ENCODE measurements at regions not wholly inside any gene's neighbourhood (a gene's known extent, or its start where the extent isn't known, plus 50 kb on each side); places are given as distances from the start of the nearest gene placed in this dataset.

- DNase-seq (ENCODE audit: low spot score): no peak
Observed at GRCh38 chr16:65793781-65794180, 572.7 kb upstream of the CDH5 start.

GRCh38 chr16:65790768-65791167, 575.7 kb upstream of the CDH5 start:
- no peak for DNase-seq (ENCODE audit: low spot score)

GRCh38 chr16:65789161-65789945, 577.1 kb upstream of the CDH5 start:
- DNase-seq (ENCODE audit: low spot score): no peak

- DNase-seq (ENCODE audit: low spot score): no peak
Observed at GRCh38 chr16:65788434-65789140, 577.9 kb upstream of the CDH5 start.

GRCh38 chr16:65787921-65788320, 578.6 kb upstream of the CDH5 start:
- DNase-seq (ENCODE audit: low spot score): no peak

- no peak for DNase-seq (ENCODE audit: low spot score)
Observed at GRCh38 chr16:65786916-65787315, 579.6 kb upstream of the CDH5 start.

GRCh38 chr16:65783709-65784474, 582.6 kb upstream of the CDH5 start:
- DNase-seq (ENCODE audit: low spot score): no peak

- no peak for DNase-seq (ENCODE audit: low spot score)
Observed at GRCh38 chr16:65782611-65783600, 583.6 kb upstream of the CDH5 start.

GRCh38 chr16:65781855-65782254, 584.6 kb upstream of the CDH5 start:
- no peak for DNase-seq (ENCODE audit: low spot score)

GRCh38 chr16:65781363-65781762, 585.1 kb upstream of the CDH5 start:
- no peak for DNase-seq (ENCODE audit: low spot score)

GRCh38 chr16:65779201-65779600, 587.3 kb upstream of the CDH5 start:
- no peak for DNase-seq (ENCODE audit: low spot score)

GRCh38 chr16:65776639-65777183, 589.8 kb upstream of the CDH5 start:
- DNase-seq (ENCODE audit: low spot score): no peak

- DNase-seq (ENCODE audit: low spot score): no peak
Observed at GRCh38 chr16:65775829-65776228, 590.7 kb upstream of the CDH5 start.

GRCh38 chr16:65774350-65774749, 592.1 kb upstream of the CDH5 start:
- DNase-seq (ENCODE audit: low spot score): no peak

GRCh38 chr16:65773301-65773874, 593.1 kb upstream of the CDH5 start:
- DNase-seq (ENCODE audit: low spot score): peak; percentile 34

GRCh38 chr16:65772134-65772732, 594.3 kb upstream of the CDH5 start:
- DNase-seq (ENCODE audit: low spot score): peak; percentile 52

GRCh38 chr16:65771707-65772106, 594.8 kb upstream of the CDH5 start:
- DNase-seq (ENCODE audit: low spot score): no peak

- no peak for DNase-seq (ENCODE audit: low spot score)
Observed at GRCh38 chr16:65770752-65771151, 595.7 kb upstream of the CDH5 start.

GRCh38 chr16:65769776-65770438, 596.6 kb upstream of the CDH5 start:
- no peak for DNase-seq (ENCODE audit: low spot score)

- DNase-seq (ENCODE audit: low spot score): no peak
Observed at GRCh38 chr16:65769055-65769465, 597.4 kb upstream of the CDH5 start.
